KMS-11 (cell line): ENCODE measurements at regions not wholly inside any gene's neighbourhood (a gene's known extent, or its start where the extent isn't known, plus 50 kb on each side); places are given as distances from the start of the nearest gene placed in this dataset.
"Not testable (repeated sequence)": the region's sequence is repeated elsewhere in the genome, so short reads cannot be mapped to it uniquely, and the experiment has no call there.

Experiments
- H2AFZ ChIP-seq: fragments of 200-600 bp; sonication (generic); 2 replicates; pipeline ENCODE4 v1.6.1; 2016; ENCODE audit warnings: antibody characterized with exemption, mixed run types, low read depth
- H3K27ac ChIP-seq: fragments of 200-600 bp; sonication (generic); 2 replicates; pipeline ENCODE4 v1.6.1; 2016; ENCODE audit warnings: mild to moderate bottlenecking, mixed run types
- H3K27me3 ChIP-seq: fragments of 200-600 bp; sonication (generic); 2 replicates; pipeline ENCODE4 v1.6.1; 2017; ENCODE audit warnings: mild to moderate bottlenecking, low read depth, mixed run types, moderate library complexity; ENCODE audit not compliant: insufficient read depth
- H3K36me3 ChIP-seq: fragments of 200-600 bp; sonication (generic); 2 replicates; pipeline ENCODE4 v1.6.1; 2017; ENCODE audit warnings: mild to moderate bottlenecking, mixed run types; ENCODE audit not compliant: insufficient read depth
- H3K4me1 ChIP-seq: fragments of 200-600 bp; sonication (generic); 2 replicates; pipeline ENCODE4 v1.6.1; 2016; ENCODE audit warnings: mild to moderate bottlenecking, low read depth, mixed run types; ENCODE audit not compliant: poor library complexity, severe bottlenecking
- H3K4me2 ChIP-seq: fragments of 200-600 bp; sonication (generic); 2 replicates; pipeline ENCODE4 v1.7.0; 2016; ENCODE audit warnings: mild to moderate bottlenecking, mixed run types
- H3K4me3 ChIP-seq: fragments of 200-600 bp; sonication (generic); IDR thresholded peaks from 2 replicates; pipeline ENCODE4 v1.6.1; 2017; ENCODE audit warnings: low read depth, low read length, mixed read lengths; ENCODE audit not compliant: insufficient read depth
- H3K79me2 ChIP-seq: fragments of 200-600 bp; sonication (generic); 2 replicates; pipeline ENCODE4 v1.6.1; 2016; ENCODE audit warnings: low read depth, mixed run types; ENCODE audit not compliant: insufficient read depth
- H3K9ac ChIP-seq: fragments of 200-600 bp; sonication (generic); 2 replicates; pipeline ENCODE4 v1.6.1; 2016; ENCODE audit warnings: mild to moderate bottlenecking, mixed run types
- H4K20me1 ChIP-seq: fragments of 200-600 bp; sonication (generic); 2 replicates; pipeline ENCODE4 v1.6.1; 2016; ENCODE audit warnings: mild to moderate bottlenecking, mixed run types; ENCODE audit not compliant: insufficient read depth
- TF ChIP-seq, protein P1 (sequence below): fragments of 200-600 bp; sonication (generic); conservative IDR thresholded peaks from 2 replicates; pipeline ENCODE4 v1.6.1; 2017; ENCODE audit warnings: low read depth, mild to moderate bottlenecking, antibody characterized with exemption, low read length, moderate library complexity, mixed read lengths

DNA sequence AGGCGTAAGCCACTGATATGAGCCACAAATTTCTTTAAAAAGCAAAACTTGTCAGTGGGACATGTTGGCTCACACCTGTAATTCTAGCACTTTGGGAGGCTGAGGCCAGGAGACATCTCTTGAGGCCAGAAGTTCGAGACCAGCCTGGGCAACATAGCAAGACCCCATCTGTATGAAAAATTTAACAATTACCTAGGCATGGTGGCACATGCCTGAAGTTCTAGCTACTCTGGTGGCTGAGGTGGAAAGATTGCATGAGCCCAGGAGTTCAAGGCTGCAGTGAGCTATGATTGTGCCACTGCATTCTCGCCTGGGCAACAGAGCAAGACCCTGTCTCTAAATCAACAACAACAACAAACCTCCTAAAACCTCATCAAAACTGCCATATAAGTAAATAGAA lies 147.6 kb upstream of the BARHL2 start:
- Histone ChIP-seq H4K20me1 (no peaks in the 10 kb centered on the region), H3K4me2 (no peak overlapping the region), H3K79me2 (no peaks in the 10 kb centered on the region), H3K27me3 (no peaks in the 10 kb centered on the region), H3K4me3 (no peak overlapping the region), H3K9ac (no peak overlapping the region), H3K4me1 (no peaks in the 10 kb centered on the region), H2AFZ (no peak overlapping the region), H3K27ac (no peak overlapping the region), H3K36me3 (no peaks in the 10 kb centered on the region)
- TF ChIP-seq, protein P1, sequence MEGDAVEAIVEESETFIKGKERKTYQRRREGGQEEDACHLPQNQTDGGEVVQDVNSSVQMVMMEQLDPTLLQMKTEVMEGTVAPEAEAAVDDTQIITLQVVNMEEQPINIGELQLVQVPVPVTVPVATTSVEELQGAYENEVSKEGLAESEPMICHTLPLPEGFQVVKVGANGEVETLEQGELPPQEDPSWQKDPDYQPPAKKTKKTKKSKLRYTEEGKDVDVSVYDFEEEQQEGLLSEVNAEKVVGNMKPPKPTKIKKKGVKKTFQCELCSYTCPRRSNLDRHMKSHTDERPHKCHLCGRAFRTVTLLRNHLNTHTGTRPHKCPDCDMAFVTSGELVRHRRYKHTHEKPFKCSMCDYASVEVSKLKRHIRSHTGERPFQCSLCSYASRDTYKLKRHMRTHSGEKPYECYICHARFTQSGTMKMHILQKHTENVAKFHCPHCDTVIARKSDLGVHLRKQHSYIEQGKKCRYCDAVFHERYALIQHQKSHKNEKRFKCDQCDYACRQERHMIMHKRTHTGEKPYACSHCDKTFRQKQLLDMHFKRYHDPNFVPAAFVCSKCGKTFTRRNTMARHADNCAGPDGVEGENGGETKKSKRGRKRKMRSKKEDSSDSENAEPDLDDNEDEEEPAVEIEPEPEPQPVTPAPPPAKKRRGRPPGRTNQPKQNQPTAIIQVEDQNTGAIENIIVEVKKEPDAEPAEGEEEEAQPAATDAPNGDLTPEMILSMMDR: no peak

DNA sequence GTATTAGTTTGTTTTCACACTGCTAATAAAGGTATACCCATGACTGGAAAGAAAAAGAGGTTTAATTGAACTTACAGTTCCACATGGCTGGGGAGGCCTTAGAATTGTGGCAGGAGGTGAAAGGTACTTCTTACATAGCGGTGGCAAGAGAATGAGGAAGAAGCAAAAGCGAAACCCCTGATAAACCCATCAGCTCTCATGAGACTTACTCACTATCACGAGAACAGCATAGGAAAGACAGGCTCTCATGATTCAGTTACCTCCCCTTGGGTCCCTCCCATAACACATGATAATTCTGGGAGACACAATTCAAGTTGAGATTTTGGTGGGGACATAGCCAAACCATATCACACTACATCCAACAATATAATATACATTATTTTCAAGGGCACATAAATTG lies 145.7 kb upstream of the BARHL2 start:
- H3K9ac ChIP-seq: no peak overlapping the region
- no peak overlapping the region for H3K27ac ChIP-seq
- H2AFZ ChIP-seq: no peak overlapping the region
- H3K4me3 ChIP-seq: no peak overlapping the region
- H3K36me3 ChIP-seq: no peaks in the 10 kb centered on the region
- H3K4me1 ChIP-seq: no peaks in the 10 kb centered on the region
- H4K20me1 ChIP-seq: no peaks in the 10 kb centered on the region
- no peaks in the 10 kb centered on the region for H3K27me3 ChIP-seq
- H3K79me2 ChIP-seq: no peaks in the 10 kb centered on the region
- H3K4me2 ChIP-seq: no peak overlapping the region
- TF ChIP-seq, protein P1: no peak

DNA sequence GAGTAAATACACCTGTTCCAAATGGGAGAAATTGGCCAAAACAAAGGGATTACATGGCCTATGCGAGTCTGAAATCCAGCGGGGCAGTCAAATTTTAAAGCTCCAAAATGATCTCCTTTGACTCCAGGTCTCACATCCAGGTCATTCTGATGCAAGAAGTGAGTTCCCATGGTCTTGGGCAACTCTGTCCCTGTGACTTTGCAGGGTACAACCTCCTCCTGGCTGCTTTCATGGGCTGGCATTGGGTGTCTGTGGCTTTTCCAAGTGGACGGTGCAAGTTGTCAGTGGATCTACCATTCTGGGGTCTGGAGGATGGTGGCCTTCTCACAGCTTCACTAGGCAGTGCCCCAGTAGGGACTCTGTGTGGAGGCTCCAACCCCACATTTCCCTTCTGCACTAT lies 144.3 kb upstream of the BARHL2 start:
- not testable (repeated sequence) for H3K4me3 ChIP-seq, H3K27ac ChIP-seq, H3K9ac ChIP-seq, H3K79me2 ChIP-seq, H3K4me1 ChIP-seq, H3K4me2 ChIP-seq, H4K20me1 ChIP-seq, H3K27me3 ChIP-seq, H3K36me3 ChIP-seq, H2AFZ ChIP-seq

DNA sequence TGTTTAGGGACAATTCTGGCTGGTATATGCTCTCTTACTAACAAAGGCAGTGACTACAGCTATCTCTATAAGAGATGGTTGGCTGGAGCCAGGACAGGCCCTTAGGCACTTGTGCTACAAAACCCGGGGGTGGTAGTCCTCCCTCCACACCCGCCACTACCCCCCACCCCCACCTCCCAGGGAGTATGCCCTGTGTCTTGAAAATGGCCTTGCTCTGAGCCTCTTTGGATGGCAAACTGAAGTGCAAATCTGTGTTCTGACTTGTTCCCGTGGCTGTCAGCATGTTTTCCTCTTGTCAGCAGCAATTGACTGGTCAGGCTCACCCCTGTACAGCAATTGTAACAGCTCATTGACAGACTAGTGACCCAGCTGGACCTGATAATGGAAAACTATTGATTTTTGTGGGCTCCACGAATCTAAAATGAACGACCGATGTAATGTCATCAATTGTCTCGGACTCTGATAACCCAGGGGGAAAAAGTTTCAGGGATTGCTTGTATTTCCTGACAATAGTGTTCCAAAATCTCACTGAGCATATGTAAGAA lies 139.4 kb upstream of the BARHL2 start:
- no peak overlapping the region for H3K4me2 ChIP-seq
- no peak overlapping the region for H3K9ac ChIP-seq
- no peaks in the 10 kb centered on the region for H4K20me1 ChIP-seq
- H3K27me3 ChIP-seq: no peaks in the 10 kb centered on the region
- no peaks in the 10 kb centered on the region for H3K36me3 ChIP-seq
- no peak overlapping the region for H3K27ac ChIP-seq
- no peak overlapping the region for H3K4me3 ChIP-seq
- H3K4me1 ChIP-seq: no peaks in the 10 kb centered on the region
- TF ChIP-seq, protein P1: no peak
- H2AFZ ChIP-seq: no peak overlapping the region
- H3K79me2 ChIP-seq: no peaks in the 10 kb centered on the region

DNA sequence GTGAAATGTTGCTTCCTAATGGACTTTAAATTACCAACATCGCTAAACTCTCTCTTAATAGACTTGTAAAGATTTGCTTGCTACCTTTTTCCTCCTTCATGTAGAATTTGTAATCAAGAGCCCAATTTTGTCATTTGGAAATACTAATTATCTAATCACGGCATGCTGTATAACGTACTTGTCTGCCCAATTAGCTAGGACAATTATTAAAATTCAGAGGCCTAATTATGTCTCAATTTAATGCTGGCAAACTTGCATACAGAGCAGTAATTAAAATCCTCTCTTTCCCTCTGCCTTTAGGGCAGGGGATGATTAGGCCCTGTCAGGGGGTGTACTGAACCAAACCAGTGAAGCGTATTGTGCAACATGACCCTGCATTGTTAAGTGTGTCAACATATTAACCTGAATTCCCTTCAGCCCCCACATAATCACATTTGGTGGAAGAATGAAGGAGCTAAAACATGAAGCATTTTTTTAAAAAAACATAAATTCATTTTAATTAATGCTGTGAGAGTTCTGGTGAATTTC lies 137.4 kb upstream of the BARHL2 start:
- Histone ChIP-seq H3K36me3 (no peaks in the 10 kb centered on the region), H3K9ac (no peak overlapping the region), H4K20me1 (no peaks in the 10 kb centered on the region), H3K4me2 (no peak overlapping the region), H3K4me3 (no peak overlapping the region), H3K27ac (no peak overlapping the region), H2AFZ (no peak overlapping the region), H3K4me1 (no peaks in the 10 kb centered on the region), H3K27me3 (no peaks in the 10 kb centered on the region), H3K79me2 (no peaks in the 10 kb centered on the region)
- TF ChIP-seq, protein P1: no peak
